HK-2 (cell line): ENCODE measurements at regions not wholly inside any gene's neighbourhood (a gene's known extent, or its start where the extent isn't known, plus 50 kb on each side); places are given as distances from the start of the nearest gene placed in this dataset.

Experiments used
- DNase-seq: peaks from one replicate; pipeline ENCODE4 v3.0.0-alpha.2; 2018; ENCODE audit not compliant: unreplicated experiment

GRCh38 chr2:104762031-104762430 is 91.9 kb upstream of the POU3F3 start:
- DNase-seq: no peak

DNA sequence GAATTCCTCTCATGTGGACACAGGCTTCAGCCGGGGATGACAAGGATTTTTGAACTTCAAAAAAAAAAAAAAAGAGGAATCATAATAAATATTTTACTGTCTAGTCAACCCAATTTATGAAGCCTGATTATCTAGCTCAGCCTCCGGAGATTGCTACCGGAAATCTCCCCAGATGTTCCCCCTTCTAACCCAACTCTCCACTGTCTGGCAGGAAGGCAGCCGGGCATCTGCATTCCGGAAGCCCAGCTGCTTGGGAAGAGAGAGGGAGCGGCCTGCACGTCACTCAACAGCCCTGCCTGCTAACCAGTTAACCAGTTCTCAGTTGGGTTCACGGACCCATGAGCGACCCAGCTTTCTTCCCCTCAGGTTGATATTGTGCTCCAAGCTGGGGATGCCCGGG is 87.2 kb upstream of the POU3F3 start:
- DNase-seq: no peak

GRCh38 chr2:104768694-104769093 is 85.2 kb upstream of the POU3F3 start:
- DNase-seq: no peak

DNA sequence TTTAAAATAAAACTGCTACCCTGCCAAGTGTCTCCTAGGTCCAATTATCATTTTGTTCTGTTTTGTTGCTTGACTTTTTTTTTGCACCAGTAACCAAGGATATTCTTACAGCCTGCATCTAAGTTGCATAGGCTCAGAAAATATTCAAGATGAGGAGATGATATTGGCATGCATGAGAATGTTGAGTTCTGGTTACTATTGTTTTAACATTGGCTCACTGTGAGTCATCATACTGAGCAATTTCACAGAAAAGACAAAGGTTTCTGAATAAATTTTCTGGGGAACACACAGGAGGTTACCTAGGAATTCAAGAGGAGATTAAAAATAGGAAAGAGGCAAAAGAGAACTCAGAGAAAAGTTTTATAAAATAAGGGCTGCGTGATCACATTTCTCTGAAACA is 84.8 kb upstream of the POU3F3 start:
- DNase-seq: no peak

- no peak for DNase-seq
Measured at GRCh38 chr2:104772996-104773395, 80.9 kb upstream of the POU3F3 start.

GRCh38 chr2:104774631-104775030 is 79.3 kb upstream of the POU3F3 start:
- DNase-seq: no peak

DNA sequence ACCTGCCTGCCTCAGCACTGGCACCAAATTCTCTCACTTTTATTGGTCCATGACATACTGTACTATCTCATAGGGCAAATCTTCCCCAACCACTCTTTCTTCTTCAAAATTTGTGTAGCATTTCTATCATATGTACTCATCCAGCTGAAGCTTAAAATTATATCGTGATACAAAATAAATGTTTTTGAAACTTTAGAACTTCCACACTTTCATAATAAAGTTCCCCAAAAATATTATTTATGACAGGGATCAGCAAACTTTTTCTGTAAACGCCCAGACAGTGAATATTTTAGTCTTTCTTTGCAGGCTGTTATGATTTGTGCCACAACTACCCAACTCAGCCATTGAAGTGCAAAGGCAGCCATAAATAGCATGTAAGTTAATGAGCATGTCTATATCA is 76.2 kb upstream of the POU3F3 start:
- DNase-seq: no peak

GRCh38 chr2:104781151-104781550 is 72.8 kb upstream of the POU3F3 start:
- DNase-seq: no peak

DNA sequence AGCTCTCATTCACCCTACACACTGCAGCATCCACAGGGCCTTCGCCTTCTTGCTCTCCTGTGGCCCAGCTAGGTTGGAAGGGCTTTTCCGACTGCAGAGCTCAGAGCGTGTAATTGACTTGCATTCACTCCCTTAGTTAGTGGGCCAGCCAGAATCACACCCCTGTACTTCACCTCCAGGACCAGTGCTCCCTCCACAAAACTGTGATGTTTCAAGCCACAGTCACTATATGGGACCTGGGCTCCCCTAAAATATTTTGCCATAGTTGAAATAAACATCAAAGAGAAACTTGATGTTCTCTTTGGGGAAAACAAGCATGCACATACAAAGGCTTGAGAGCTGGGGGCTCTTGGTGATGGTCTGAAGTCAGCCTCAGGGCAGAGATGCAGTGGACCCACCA is 69.7 kb upstream of the POU3F3 start:
- DNase-seq: no peak

GRCh38 chr2:104786204-104786603 is 67.7 kb upstream of the POU3F3 start:
- no peak for DNase-seq

DNA sequence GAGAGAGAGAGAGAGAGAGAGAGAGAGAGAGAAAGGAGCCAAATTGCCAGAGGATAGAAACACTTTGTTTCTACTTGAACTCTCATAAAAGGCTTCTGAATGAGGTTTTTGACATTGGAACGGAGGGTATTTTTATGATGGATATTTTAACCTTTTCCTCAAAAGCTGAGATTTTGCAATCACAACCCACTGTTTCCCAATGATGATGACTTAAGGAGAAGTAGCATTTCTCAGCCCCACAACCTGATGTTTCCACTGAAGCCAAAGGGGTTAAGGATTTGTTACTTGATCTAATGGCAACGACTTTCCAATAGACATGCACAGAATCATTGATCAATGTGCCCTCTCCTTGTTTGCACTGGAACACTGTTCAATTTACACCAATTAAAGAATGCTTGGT is 67.1 kb upstream of the POU3F3 start:
- DNase-seq: no peak

DNA sequence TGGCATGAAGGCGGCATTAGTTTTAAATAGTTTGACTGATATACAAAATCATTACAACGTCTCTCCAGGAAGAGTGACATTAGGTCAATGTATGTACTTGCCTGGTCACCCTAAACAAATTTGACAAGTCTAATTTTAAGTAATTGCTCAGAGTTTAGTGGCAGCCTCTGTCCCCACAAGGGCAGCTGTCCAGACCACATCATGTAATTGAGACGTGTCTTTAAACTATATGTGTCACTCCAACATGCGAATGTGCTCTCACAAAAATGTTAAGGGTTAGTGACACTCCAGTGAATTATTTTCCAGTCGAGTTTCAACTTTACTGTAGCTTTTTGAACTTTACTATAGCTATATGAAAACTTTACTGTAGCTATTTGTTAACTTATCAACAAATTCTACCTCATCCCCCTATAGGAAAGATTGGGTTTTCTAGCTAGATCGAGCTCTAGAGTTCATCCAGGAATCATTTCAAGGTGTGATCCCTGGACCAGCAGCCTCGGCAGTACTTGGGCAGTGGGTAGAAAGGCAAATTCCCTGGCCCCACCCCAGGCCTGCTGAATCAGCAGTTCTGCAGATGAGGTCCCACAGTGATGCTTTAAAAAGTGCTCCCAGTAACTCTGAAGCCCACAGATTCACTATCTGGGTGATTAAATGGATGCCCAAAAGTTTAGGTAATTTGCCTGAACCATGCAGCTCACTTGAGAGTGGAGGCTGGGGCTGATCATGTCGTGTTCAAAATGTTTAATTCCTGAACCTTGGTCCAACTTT is 66.4 kb upstream of the POU3F3 start:
- no peak for DNase-seq

- DNase-seq: no peak
Measured at GRCh38 chr2:104788742-104789455, 65.0 kb upstream of the POU3F3 start.

GRCh38 chr2:104790100-104790811 is 63.7 kb upstream of the POU3F3 start:
- DNase-seq: no peak

- DNase-seq: no peak
Measured at GRCh38 chr2:104790901-104791495, 62.9 kb upstream of the POU3F3 start.

- DNase-seq: no peak
Measured at GRCh38 chr2:104793966-104794365, 59.9 kb upstream of the POU3F3 start.

- DNase-seq: no peak
Measured at GRCh38 chr2:104794441-104794840, 59.5 kb upstream of the POU3F3 start.
